ENCODE measurements at regions not wholly inside any gene's neighbourhood (a gene's known extent, or its start where the extent isn't known, plus 50 kb on each side); places are given as distances from the start of the nearest gene placed in this dataset.

DNA sequence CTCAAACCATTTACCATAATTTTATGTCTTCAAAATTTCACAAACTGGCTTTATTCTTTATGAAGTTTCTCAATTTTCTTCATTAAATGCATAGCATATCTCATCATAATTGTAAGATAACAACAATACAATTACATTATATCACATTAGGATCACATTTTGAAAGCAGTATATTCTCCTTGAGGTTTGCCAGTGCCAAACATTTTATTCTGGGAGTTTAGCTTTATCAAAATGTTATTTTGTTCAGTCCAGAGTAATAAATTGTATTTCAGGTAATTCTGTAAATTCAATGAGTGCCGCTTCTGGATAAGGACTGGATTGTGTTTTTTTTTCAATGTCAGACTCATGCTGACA lies 234.6 kb upstream of the MIR17HG start:
- no peaks in the 10 kb centered on the region for H3K9me3 ChIP-seq (ENCODE audit: insufficient read depth, low read length)
- H2AFZ ChIP-seq (ENCODE audit: low read depth, low read length, severe bottlenecking): no peak overlapping the region
- no peak overlapping the region for H3K4me3 ChIP-seq (ENCODE audit: insufficient read depth, low read length, poor library complexity, severe bottlenecking)
- no peaks in the 10 kb centered on the region for H3F3A ChIP-seq (ENCODE audit: insufficient read depth)
- H3K9ac ChIP-seq (ENCODE audit: low read length): no peak overlapping the region
- no peaks in the 10 kb centered on the region for H4K20me1 ChIP-seq (ENCODE audit: low read depth, low read length)
- no peaks in the 10 kb centered on the region for H3K9me2 ChIP-seq (replicated peaks; ENCODE audit: insufficient read depth, low read length)
- TF ChIP-seq EZH2phosphoT487 (conservative IDR thresholded peaks at IDR 0.05; ENCODE audit: low read length) (no peak), CTCF (IDR thresholded peaks at IDR 0.05; ENCODE audit: insufficient read depth, low read length, poor library complexity, severe bottlenecking) (no peak)
- H3K79me2 ChIP-seq (ENCODE audit: insufficient read depth, low read length): no peaks in the 10 kb centered on the region
- no peak overlapping the region for H3K27ac ChIP-seq (ENCODE audit: low read depth, low read length)
- no peak overlapping the region for H3K4me2 ChIP-seq (ENCODE audit: low read depth, low read length, poor library complexity, severe bottlenecking)
- no peaks in the 10 kb centered on the region for H3K27me3 ChIP-seq (ENCODE audit: low read length)
- H3K36me3 ChIP-seq (ENCODE audit: low read length): no peaks in the 10 kb centered on the region

GRCh38 chr13:91115776-91116175 lies 231.7 kb upstream of the MIR17HG start:
- H3K79me2 ChIP-seq (ENCODE audit: insufficient read depth, low read length): no peaks in the 10 kb centered on the region
- no peak for TF ChIP-seq CTCF (IDR thresholded peaks at IDR 0.05; ENCODE audit: insufficient read depth, low read length, poor library complexity, severe bottlenecking)

DNA sequence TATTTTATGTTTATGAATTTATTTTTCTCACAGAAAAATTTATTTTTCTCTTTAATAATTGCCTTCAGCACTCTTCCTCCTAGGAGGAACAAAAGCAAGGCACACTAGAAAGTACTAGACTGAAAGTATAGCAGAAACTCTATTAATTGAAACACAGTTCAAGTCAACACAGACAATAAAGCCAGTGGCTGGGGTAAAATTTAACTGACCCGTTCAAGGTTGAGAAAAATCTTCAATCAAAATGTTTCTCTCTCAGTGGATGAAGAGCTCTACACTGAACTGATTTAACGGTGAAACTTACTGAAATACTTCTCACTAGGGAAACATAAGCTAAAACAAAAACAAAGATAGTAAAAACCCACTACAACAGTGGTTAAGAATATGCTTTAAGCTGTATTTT lies 230.1 kb upstream of the MIR17HG start:
- H3K36me3 ChIP-seq (ENCODE audit: low read length): no peaks in the 10 kb centered on the region
- H3F3A ChIP-seq (ENCODE audit: insufficient read depth): no peaks in the 10 kb centered on the region
- H3K4me3 ChIP-seq (ENCODE audit: insufficient read depth, low read length, poor library complexity, severe bottlenecking): no peak overlapping the region
- H4K20me1 ChIP-seq (ENCODE audit: low read depth, low read length): no peaks in the 10 kb centered on the region
- no peak overlapping the region for H2AFZ ChIP-seq (ENCODE audit: low read depth, low read length, severe bottlenecking)
- no peaks in the 10 kb centered on the region for H3K79me2 ChIP-seq (ENCODE audit: insufficient read depth, low read length)
- no peak overlapping the region for H3K9ac ChIP-seq (ENCODE audit: low read length)
- no peak overlapping the region for H3K27ac ChIP-seq (ENCODE audit: low read depth, low read length)
- TF ChIP-seq CTCF (IDR thresholded peaks at IDR 0.05; ENCODE audit: insufficient read depth, low read length, poor library complexity, severe bottlenecking): no peak
- H3K9me3 ChIP-seq (ENCODE audit: insufficient read depth, low read length): no peaks in the 10 kb centered on the region
- no peaks in the 10 kb centered on the region for H3K27me3 ChIP-seq (ENCODE audit: low read length)
- H3K9me2 ChIP-seq (replicated peaks; ENCODE audit: insufficient read depth, low read length): no peaks in the 10 kb centered on the region
- H3K4me2 ChIP-seq (ENCODE audit: low read depth, low read length, poor library complexity, severe bottlenecking): no peak overlapping the region

More at GRCh38 chr13:91115776-91116175, 231.7 kb upstream of the MIR17HG start:
- H3K36me3 ChIP-seq (ENCODE audit: low read length): no peaks in the 10 kb centered on the region
- H3K9me3 ChIP-seq (ENCODE audit: insufficient read depth, low read length): no peaks in the 10 kb centered on the region
- no peak overlapping the region for H3K27ac ChIP-seq (ENCODE audit: low read depth, low read length)
- H3F3A ChIP-seq (ENCODE audit: insufficient read depth): no peaks in the 10 kb centered on the region
- H3K9me2 ChIP-seq (replicated peaks; ENCODE audit: insufficient read depth, low read length): no peaks in the 10 kb centered on the region
- H3K27me3 ChIP-seq (ENCODE audit: low read length): no peaks in the 10 kb centered on the region
- no peak overlapping the region for H3K9ac ChIP-seq (ENCODE audit: low read length)
- no peak overlapping the region for H3K4me2 ChIP-seq (ENCODE audit: low read depth, low read length, poor library complexity, severe bottlenecking)
- H2AFZ ChIP-seq (ENCODE audit: low read depth, low read length, severe bottlenecking): no peak overlapping the region
- no peaks in the 10 kb centered on the region for H4K20me1 ChIP-seq (ENCODE audit: low read depth, low read length)
- H3K4me3 ChIP-seq (ENCODE audit: insufficient read depth, low read length, poor library complexity, severe bottlenecking): no peak overlapping the region

- H3K79me2 ChIP-seq (ENCODE audit: insufficient read depth, low read length): no peaks in the 10 kb centered on the region
- H4K20me1 ChIP-seq (ENCODE audit: low read depth, low read length): no peaks in the 10 kb centered on the region
- H3K27me3 ChIP-seq (ENCODE audit: low read length): no peaks in the 10 kb centered on the region
- no peaks in the 10 kb centered on the region for H3K9me3 ChIP-seq (ENCODE audit: insufficient read depth, low read length)
- no peak overlapping the region for H2AFZ ChIP-seq (ENCODE audit: low read depth, low read length, severe bottlenecking)
- no peak overlapping the region for H3K9ac ChIP-seq (ENCODE audit: low read length)
- H3K36me3 ChIP-seq (ENCODE audit: low read length): no peaks in the 10 kb centered on the region
- TF ChIP-seq CTCF (IDR thresholded peaks at IDR 0.05; ENCODE audit: insufficient read depth, low read length, poor library complexity, severe bottlenecking): no peak
- no peak for TF ChIP-seq EZH2phosphoT487 (conservative IDR thresholded peaks at IDR 0.05; ENCODE audit: low read length)
- H3F3A ChIP-seq (ENCODE audit: insufficient read depth): no peaks in the 10 kb centered on the region
- H3K27ac ChIP-seq (ENCODE audit: low read depth, low read length): no peak overlapping the region
- no peak overlapping the region for H3K4me2 ChIP-seq (ENCODE audit: low read depth, low read length, poor library complexity, severe bottlenecking)
- no peak overlapping the region for H3K4me3 ChIP-seq (ENCODE audit: insufficient read depth, low read length, poor library complexity, severe bottlenecking)
- no peaks in the 10 kb centered on the region for H3K9me2 ChIP-seq (replicated peaks; ENCODE audit: insufficient read depth, low read length)
Observed at GRCh38 chr13:91119643-91120042, 227.8 kb upstream of the MIR17HG start.
